ENCODE measurements at regions not wholly inside any gene's neighbourhood (a gene's known extent, or its start where the extent isn't known, plus 50 kb on each side); places are given as distances from the start of the nearest gene placed in this dataset.

GRCh38 chr4:187227907-187228704, 504.4 kb upstream of the FAT1 start:
- Histone ChIP-seq H3K14ac (replicated peaks; ENCODE audit: low read depth, low read length) (peak overlapping the region; percentile 37; the same call in 1 of the 2 replicates), H2BK15ac (ENCODE audit: low read depth, low read length) (no peak overlapping the region), H4K8ac (ENCODE audit: low read depth in 2 of 2, low read length in 2 of 2) (no peak overlapping the region; a peak in 2 of 4 replicates), H2BK120ac (ENCODE audit: low read depth, low read length) (peak overlapping the region; percentile 16; the same call in 1 of the 2 replicates), H3K4ac (ENCODE audit: low read depth, low read length) (0 out of 2 replicates have a peak overlapping the region, but pooled peaks have one; percentile 27), H2AK9ac (replicated peaks; ENCODE audit: low read depth, low read length, poor library complexity) (no peak overlapping the region), H3K4me3 (ENCODE audit: insufficient read depth, low read depth, low read length) (no peak overlapping the region), H4K5ac (ENCODE audit: low read depth, low read length) (no peak overlapping the region), H3K9me1 (ENCODE audit: insufficient read depth, low read length) (peaks cover 4% of the 10 kb centered on the region; the same call in 1 of the 2 replicates), H4K91ac (ENCODE audit: insufficient read depth, low read depth, low read length) (no peak overlapping the region), H3K36me3 (ENCODE audit: control insufficient read depth, insufficient read depth, low read length) (no peaks in the 10 kb centered on the region), H3K23ac (ENCODE audit: low read depth, low read length) (no peak overlapping the region), H3K79me1 (ENCODE audit: low read depth in 1 of 2, low read length in 2 of 2) (no peaks in the 10 kb centered on the region), H3K56ac (ENCODE audit: extremely low read depth, insufficient read depth, low read length) (no peak overlapping the region), H3K4me1 (ENCODE audit: control insufficient read depth, insufficient read depth, low read length) (peaks cover 3% of the 10 kb centered on the region; the same call in 1 of the 2 replicates), H4K20me1 (ENCODE audit: insufficient read depth, low read length) (no peaks in the 10 kb centered on the region), H2BK5ac (ENCODE audit: low read depth, low read length, poor library complexity, severe bottlenecking) (no peak overlapping the region), H2BK20ac (ENCODE audit: low read depth, low read length) (peak overlapping the region; percentile 29; the same call in 1 of the 2 replicates), H2AK5ac (ENCODE audit: low read depth, low read length) (no peak overlapping the region; the same call in 1 of the 2 replicates), H3K4me2 (ENCODE audit: low read depth, low read length) (no peak overlapping the region), H3K27me3 (ENCODE audit: control insufficient read depth, insufficient read depth, low read length) (no peaks in the 10 kb centered on the region), H3K9me3 (ENCODE audit: control insufficient read depth, insufficient read depth, low read length) (no peaks in the 10 kb centered on the region), H3K18ac (ENCODE audit: low read depth, low read length) (no peak overlapping the region), H2AFZ (replicated peaks; ENCODE audit: low read length, poor library complexity) (peak overlapping the region; percentile 72), H3K9ac (ENCODE audit: low read depth, low read length) (no peak overlapping the region), H3K27ac (ENCODE audit: insufficient read depth, low read length) (no peak overlapping the region)
- BruUV-seq (replicated peaks) = no TSS peak
- DNase-seq (peak; percentile 40), ATAC-seq (ENCODE audit: low read depth) (peak; percentile 89)
- TF ChIP-seq CEBPB (IDR thresholded peaks at IDR 0.05; ENCODE audit: low read depth, low read length) = no peak
- TF ChIP-seq POLR2A (IDR thresholded peaks at IDR 0.05; ENCODE audit: low read depth, low read length) = no peak
- no peak for TF ChIP-seq RFX5 (IDR thresholded peaks at IDR 0.05; ENCODE audit: low read depth, low read length)
- TF ChIP-seq CTCF (conservative IDR thresholded peaks at IDR 0.05; ENCODE audit: low read depth, low read length) = no peak
- TF ChIP-seq MAFK (IDR thresholded peaks at IDR 0.05; ENCODE audit: low read depth, low read length) = no peak
- no peak for TF ChIP-seq SMC3 (IDR thresholded peaks at IDR 0.05; ENCODE audit: low read depth, low read length)
- no peak for TF ChIP-seq RCOR1 (IDR thresholded peaks at IDR 0.05; ENCODE audit: insufficient replicate concordance, low read length)
- no peak for TF ChIP-seq USF2 (IDR thresholded peaks at IDR 0.05; ENCODE audit: low read depth, low read length)
- no peak for TF ChIP-seq MXI1 (IDR thresholded peaks at IDR 0.05; ENCODE audit: borderline replicate concordance, low read depth, low read length)
- no peak for TF ChIP-seq RAD21 (IDR thresholded peaks at IDR 0.05; ENCODE audit: low read length)
- TF ChIP-seq MAZ (IDR thresholded peaks at IDR 0.05; ENCODE audit: borderline replicate concordance, low read depth, low read length) = no peak
- dilution Hi-C loops (cut with HindIII; ENCODE audit: low sequenced_read_pairs, unreplicated experiment) (no loop called here), intact Hi-C loops (cut with micrococcal nuclease) (loop anchor here (5.0 kb wide), 1 partner anchor 249 kb away; no protein-coding TSS in a partner anchor), in situ Hi-C loops (cut with MboI; ENCODE audit: low sequenced_read_pairs) (no loop called here)
- WGBS, 2 experiments (ENCODE audit: extremely low coverage in 2 of 2, insufficient read length in 1 of 2) = no CpG with 5 or more reads among the region's 6 CpGs
- ChIA-PET POLR2A (ENCODE audit: unreplicated experiment) (interaction anchor here (0.5 kb wide), 1 partner anchor 503 kb away, joined by 3 read pairs; no protein-coding TSS in a partner anchor), CTCF (interaction anchor here (1.4 kb wide), 1 partner anchor 501 kb away, joined by 3 read pairs; no protein-coding TSS in a partner anchor)
